Kasumi-1 (cell line): ENCODE measurements at regions not wholly inside any gene's neighbourhood (a gene's known extent, or its start where the extent isn't known, plus 50 kb on each side); places are given as distances from the start of the nearest gene placed in this dataset.
"Not testable (repeated sequence)": the region's sequence is repeated elsewhere in the genome, so short reads cannot be mapped to it uniquely, and the experiment has no call there.

Source experiments
- DNase-seq, 2 experiments: peaks; one replicate each; lab custom pipeline; 2025; lab: John Stamatoyannopoulos, UW

DNA sequence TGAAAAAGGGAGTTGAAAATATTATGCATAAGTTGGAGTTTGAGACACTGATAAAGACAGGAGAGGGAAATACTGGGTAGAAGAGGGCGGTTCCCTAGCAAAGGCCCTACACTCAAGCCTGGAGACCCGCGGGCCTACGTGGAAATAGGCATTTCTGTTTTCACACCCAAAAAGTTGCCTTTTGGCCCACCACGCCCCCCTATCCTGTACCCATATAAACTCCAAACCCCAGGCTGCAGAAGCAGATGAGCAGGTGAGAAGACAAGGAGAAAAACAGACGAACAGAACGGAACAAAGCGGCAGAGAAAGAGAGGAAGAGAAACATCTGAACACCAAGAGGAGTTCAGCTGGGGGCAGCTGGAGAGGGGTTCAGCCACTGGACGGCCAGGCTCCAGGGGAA lies 177.9 kb downstream of the GALC start:
- DNase-seq = no peak

DNA sequence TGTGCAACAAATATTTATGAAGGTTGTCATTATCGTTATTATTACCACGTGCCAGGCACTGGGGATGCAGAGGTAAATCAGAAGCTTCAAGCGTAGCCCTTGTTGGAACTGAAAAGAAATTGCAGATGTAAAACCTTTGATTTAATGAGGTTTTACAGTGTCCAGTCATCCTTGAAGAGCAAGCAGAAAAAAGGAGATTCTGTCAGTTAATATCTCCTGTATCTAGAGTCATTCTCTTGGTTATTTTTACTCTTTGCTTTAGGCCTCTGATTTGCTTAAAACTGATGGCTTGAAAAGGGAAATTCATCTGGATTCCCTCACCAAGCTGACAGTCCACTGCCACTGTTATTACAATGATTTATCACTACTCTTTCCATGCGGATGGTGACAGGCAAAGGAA lies 179.3 kb downstream of the GALC start:
- DNase-seq = no peak

DNA sequence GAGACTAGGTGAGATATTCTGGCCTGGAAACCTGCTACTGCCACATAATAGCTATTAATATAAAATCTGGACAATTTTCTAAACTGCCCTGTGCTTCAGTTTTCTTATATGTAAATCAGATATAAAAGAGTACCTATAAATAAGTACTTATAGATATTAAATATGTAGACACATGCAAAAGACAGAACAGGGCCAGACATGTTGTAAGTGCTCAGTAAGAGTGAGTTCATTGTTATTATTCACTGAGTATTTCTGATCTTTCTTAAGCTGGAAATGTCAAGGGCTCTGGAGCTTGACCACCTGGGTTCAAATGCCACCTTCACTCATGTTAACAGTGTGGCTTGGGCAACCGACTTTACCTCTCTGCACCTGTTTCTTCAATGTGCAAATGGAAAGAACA lies 179.8 kb downstream of the GALC start:
- DNase-seq = no peak

DNA sequence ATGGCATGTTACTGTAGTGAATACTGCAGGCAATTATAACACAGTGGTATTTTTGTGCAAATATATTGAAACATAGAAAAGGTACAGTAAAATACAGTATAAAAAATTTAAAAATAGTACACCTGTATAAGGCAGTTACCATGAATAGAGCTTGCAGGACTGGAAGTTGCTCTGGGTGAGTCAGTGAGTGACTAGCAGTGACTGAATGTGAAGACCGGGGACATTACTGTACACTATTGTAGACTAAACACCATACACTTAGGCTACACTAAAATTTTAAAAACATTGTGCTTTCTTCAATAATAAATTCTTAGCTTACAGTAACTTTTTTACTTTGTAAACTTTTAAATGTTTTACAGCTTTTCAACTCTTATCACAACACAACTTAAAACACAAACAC lies 181.7 kb downstream of the GALC start:
- DNase-seq = no peak

DNA sequence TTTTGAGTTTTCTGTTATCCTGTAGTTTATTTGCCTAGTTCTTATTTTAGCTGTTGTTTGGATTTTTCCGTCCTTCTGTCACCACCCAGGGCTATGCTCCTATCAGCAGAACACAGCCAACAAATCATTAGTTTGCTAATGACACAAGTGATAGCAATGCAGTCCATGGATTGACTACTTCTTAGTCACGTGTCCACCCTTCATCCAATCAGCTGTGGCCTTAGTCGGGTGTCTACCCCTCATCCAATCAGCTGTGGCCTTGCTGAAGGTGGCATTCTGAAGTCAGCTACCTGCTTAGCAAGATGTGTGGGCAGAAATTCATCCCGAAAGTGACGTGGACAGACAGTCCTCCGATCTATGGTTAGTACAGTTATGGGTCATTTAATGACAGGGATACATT lies 182.3 kb downstream of the GALC start:
- DNase-seq = no peak

DNA sequence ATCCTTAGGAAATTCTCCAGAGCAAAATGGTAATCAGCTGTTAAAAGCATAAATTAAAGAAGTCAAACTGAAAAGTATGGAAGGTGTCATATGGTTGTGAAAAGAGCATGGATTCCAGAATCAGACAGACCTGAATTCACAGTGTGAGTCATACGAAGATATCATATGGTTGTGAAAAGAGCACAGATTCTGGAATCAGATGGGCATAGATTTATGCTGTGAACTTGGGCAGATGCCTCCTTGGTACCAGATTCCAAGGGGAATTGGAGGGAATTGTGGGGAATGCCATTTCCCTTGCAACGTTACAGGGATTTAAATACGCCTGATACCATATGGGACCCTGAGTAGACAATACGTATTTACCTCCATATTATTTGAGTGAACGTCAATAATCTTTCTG lies 183.7 kb downstream of the GALC start:
- no peak for DNase-seq

DNA sequence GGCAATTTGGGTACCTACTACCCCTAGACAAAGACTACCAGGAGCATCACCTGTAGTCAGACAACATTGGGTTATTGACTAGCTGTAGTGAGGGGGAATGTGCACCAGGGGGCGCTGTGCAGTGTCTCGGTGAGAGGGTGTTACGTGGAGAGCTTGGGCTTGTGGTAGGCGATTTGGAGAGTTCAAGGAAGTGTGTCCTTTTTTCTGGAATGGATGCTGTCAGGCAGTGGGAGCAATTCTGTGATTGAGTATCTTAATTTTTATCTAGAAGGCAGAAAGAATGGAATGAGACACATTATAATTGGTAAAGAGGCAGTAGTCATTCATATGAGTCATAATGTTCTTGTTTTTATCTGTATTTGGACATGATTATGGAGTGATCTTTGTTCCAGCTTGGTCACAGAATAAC lies 187.7 kb downstream of the GALC start:
- DNase-seq = peak; percentile 27 to 55

DNA sequence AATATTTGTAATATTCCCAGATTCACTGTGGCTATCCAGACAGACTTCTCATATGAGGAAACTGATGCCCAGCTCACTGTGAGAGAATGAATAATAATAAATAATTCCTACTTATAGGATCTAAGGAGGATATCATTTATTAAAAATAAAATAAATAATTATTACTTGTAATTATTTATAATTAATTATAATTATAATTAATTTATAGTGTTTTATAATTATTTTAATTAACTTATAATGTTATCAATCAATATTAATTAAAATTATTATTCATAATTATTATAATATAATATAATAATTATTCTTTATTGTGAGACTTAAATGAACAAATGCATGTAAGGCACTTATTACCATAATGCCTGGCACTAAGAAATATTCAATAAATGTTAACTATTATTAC lies 192.8 kb downstream of the GALC start:
- no peak for DNase-seq

DNA sequence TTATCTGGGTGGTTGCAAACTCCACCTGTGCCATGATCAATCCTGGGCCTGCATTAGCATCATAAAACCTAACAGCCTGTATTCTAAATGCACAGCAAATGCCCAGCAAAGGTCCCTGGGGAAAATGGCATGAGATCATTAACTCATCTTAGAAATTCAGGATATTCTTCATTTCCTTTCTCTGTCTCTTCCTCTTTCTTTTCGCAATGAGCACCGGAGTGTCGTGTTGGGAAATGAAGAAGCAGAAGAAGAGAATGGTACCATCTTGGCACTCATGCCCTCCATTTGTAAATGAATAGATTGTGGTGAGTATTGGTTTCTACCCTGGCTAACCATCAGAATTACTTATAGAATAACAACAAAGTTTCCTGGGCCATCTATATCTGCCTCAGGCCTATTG lies 193.6 kb downstream of the GALC start:
- no peak for DNase-seq

DNA sequence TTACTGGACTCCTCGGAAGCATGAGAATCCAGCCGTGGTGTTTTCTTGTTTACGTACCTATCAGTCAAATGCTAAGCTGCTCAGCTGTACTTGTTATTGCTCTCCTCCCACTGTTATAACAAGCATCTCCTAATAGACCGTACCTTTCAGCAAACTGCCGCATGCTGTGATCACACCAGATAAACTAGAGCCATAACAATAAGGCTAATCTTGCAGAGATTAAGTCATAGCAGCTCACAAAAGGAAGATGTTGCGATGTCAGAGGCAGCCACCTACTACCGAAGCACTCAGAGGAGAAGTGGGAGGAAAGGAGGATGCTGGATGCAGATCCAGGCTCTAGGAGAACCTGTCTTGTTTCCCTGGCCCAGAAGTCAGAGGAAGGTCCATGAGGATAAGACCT lies 196.0 kb downstream of the GALC start:
- no peak for DNase-seq

DNA sequence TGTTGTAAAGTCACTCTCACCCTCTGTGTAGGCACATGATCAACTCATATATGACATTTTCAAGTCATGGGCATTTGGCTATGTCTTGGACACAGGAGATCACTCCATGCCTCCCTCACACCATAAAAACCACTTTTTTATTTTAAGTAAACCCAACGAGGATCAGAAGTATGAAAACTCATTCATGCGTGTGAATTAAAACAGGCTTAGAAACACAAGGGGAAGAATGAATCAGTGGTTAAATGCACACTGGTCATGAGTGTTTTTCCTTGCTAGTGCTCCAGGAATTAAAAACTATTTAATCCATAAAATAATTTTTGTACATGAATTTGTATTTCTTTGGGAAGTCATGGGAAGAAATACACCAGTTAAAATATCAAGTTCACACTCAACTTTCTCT lies 198.4 kb downstream of the GALC start:
- DNase-seq = no peak

DNA sequence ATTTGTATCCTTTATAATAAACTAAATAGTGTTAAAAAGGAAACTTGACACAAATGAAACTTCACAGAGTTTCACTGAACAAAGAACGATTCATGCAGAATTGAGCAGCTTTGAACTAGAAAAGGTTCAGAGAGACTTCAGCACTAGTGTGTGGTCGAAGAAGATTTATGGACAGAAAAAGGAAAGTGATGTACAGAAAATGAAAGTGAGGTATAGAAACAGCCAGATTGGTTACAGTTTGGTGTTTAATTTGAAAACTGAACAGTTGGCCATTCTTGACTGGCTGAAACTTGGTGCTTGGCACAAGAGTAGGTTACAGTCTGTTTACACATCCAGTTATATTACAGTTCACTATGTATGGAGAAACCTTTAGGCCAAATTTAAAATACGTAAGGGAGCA lies 207.1 kb downstream of the GALC start:
- DNase-seq = no peak

DNA sequence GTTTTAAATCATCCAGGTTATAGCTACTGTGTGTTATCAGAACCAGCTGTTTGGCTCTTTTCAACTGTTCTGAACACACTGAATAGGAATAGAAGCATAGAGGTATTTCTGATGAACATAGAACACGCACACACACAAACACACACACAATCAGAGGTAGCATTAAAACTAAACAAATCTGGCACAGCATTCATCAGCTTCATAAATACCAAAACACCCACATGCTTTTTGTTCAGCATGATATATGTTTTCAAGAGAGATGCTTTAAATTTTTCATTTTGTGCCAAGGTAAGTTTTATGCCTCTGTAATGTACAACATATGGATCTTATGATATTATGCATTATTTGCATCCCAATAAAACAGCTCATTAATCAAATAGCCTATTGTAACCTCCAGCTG lies 208.6 kb downstream of the GALC start:
- DNase-seq = no peak

DNA sequence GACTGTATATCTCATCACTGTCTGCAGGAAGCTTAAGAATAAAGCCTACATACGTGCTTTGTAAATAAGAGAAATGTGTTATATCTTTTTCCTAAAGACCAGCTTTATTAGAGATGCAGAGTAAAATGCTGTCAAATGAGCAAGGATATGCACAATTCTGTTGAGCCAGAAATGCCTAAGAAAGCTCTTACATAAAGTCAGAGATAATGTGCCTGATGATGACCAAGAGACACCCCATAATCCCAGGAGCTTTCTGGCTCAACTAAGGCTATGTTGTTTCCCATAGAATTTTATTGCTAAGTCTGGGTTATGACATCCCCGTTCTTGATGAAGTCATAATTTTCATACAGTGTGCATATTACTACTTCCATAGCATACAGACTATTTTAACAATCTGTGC lies 209.9 kb downstream of the GALC start:
- DNase-seq = no peak

DNA sequence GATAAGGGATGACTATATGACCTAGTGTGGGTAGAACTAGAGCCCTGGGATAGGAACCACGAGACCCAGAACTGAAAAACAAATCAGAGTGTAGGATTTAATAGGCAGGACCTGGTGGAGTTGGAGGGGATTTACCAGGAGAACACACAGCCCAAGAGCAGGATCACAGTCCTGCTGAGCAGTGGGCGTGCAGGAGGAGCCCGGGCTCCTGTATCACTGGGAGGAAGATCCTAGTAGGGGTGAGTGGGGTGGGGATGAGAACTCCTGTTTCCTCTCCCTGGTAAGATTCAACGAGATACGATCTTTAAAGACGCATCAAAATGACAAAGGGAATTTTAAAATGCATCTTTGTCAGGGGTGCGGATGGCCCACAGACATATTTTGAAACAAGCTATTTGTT lies 220.1 kb downstream of the GALC start:
- no peak for DNase-seq

DNA sequence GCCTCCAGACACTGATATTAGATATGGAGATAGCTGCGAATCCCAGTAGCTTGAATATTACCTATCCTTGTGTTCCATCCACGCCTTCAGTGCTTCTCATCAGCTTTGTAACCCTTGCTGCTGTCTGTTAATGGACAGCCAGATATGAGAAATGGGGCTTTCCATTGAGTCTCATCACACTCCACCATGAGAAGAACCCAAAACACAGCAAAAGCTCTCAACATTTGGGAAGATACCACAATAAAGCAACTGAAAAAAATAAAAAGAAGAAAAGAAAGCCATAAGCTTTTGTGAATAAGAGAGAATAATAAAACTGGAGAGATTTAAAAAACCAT lies 225.4 kb downstream of the GALC start:
- DNase-seq = no peak

DNA sequence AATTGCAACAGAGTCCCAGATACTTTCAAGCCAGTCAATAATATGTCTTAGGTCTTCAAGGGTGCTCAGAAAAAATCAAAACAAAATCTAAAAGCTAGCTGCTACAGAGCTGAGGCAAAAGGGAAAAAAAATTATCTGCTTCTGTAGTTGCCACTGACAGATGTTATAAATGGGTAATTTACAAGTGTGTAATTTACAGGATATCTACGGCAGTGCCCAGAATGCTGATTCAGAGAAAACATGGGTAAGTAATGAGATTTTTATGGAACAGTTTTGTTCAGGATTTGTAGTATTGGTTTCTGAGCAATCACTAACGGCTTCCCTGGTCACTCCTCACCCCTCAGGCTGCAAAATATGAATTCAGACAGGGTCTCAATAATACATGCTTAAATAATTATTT lies 234.1 kb downstream of the GALC start:
- DNase-seq = no peak

DNA sequence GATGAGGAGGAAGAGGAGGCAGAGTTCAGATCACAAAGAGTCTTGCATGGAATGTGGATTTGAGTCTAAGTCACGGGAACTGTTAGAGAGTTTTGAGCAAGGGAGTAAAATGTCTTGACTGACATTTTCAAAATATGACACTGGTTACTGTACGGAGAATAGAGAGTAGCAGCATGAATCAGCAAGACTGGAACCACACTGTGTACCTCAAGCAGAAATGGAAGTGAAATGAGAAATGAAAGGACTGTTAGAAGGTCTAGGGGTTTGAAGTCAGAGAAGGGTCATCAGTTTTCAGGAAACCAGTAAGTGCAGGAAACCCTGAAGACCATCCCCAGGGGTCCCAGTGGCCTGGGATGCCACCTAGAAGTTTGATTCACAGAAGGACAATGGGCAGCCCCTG lies 236.3 kb downstream of the GALC start:
- DNase-seq = no peak

DNA sequence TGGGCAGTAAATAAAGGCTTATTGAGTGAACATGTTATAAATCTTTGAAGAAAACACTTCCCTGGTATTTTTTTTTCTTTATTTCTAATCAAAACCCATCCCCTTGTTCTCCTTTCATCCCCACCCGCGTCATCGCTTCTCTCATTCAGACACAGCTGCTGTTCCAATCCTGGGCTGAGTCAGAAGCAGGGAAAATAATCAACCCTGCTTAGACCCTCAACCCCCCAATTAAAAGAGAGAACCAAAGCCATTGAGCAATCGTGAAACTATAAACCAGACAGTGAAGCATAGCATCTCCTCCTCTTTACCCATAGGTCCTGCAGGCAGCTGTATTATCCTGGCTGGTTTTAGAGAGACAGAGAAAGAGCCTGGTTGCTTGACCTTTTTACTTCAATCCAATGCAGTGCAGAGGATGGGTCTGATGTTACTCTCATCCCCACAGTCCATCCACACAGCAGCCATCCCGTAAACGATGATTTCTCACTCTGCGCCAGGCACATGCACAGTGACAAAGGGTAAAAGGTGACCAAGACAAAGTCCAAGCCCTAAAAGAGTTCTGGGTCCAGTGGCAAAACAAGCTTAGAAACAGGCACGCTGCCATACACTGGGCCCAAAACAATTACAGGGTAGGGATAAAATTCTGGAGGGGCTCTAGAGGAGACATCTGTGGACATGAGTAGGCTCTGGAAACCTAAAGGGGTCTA lies 238.3 kb downstream of the GALC start:
- DNase-seq = no peak

DNA sequence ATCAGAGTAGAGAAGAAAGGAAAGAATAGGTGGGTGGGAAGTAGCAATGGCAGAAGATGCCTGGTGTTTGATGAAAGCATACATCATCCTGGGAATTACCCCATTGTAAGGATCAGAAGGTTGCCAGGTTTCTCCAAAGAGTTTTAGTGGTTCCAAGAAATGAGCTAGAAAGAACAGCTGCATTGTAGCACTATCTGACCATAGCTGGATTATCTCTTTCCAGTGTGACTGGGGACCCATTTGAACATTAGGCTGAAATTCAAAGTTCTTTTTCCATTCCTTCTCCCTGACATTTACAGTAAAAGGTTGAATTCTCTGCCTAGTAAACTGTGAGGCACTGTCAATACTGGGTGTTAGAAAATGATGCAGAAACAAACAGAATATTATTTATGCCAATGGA lies 244.4 kb downstream of the GALC start:
- no peak for DNase-seq

DNA sequence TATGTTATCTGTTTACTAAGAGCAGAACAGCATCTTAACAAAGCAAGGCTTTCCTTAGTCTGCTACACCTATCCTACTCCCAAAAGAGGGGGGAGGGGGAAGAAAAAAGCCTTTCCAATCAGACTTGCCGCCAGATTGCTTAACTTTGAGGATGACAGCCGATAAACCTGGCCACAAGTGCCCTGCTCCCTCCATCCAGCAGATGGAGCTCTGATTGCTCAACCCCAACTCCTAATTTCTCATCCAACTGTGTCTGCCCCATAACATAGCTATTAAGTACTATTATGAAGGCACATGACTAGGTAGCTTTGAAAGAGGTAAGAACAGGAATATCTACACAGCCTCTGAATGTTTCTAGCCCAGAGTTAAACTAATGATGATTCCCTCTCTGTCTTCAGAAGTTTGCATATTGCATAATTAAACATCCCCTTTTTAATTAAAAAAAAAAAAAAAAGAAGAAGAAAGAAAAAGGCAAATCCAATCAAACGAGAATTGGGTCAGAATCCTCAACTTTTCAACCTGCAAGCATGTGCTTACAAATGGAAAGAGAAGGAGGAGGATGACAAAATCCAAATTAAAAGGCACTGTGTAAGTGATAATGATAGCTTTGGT lies 247.4 kb downstream of the GALC start:
- peak; percentile 40 to 47 for DNase-seq

DNA sequence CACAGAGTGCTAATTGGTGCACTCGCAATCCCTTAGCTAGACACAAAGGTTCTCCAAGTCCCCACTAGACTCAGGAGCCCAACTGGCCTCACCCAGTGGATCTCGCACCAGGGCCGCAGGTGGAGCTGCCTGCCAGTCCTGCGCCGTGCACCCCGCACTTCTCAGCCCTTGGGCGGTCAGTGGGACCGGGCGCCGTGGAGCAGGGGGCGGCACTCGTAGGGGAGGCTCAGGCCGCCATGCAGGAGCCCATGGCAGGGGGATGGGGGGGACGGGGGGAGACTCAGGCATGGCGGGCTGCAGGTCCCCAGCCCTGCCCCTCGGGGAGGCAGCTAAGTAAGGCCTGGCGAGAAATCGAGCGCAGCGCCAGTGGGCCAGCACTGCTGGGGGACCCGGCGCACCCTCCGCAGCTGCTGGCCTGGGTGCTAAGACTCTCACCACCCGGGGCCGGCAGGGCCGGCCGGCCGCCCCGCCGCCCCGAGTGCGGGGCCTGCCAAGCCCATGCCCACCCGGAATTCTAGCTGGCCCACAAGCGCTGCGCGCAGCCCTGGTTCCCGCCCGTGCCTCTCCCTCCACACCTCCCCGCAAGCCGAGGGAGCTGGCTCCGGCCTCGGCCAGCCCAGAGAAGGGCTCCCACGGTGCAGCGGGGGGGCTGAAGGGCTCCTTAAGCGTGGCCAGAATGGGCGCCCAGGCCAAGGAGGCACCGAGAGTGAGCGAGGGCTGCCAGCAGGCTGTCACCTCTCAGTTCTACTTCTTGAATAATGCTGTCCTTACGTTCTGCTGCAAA lies 258.2 kb downstream of the GALC start:
- not testable (repeated sequence) for DNase-seq

DNA sequence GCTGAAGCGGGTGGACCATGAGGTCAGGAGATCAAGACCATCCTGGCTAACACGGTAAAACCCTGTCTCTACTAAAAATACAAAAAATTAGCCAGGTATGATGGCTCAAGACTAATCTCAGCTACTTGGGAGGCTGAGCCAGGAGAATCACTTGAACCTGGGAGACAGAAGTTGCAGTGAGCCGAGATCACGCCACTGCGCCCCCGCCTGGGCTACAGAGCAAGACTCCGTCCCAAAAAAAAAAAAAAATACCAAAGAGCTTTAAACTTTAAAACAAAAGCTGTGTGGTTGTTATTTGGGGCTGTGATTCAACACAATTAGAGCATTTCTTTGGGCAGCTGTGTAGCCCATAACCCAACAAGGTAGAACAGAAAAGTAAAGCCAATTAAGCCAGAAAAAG lies 259.9 kb downstream of the GALC start:
- DNase-seq = not testable (repeated sequence)

DNA sequence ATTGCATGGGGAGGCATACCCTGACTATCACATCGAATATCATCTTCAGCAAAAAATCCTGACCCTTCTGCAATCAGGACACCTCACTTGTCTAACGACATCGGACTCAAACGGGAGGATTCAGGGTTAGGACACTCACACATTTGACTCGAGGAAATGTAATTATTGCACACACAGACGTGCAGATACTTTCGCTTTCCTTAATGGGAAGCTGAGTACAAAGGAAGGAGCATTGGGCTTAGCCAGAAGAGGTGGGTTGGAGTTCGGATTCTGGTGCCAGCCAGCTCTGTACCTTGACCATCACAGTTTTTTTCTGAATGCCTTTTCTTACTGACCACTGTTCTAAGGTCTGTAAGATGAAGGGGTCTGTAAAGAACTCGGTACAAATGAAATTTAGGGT lies 260.4 kb downstream of the GALC start:
- no peak for DNase-seq
